HL-60 (cell line): ENCODE measurements at regions not wholly inside any gene's neighbourhood (a gene's known extent, or its start where the extent isn't known, plus 50 kb on each side); places are given as distances from the start of the nearest gene placed in this dataset.

Experiments used
- GABPA ChIP-seq: IDR thresholded peaks from 2 replicates; pipeline ENCODE4 v1.6.1; 2012; ENCODE audit warnings: low read depth
- POLR2AphosphoS5 ChIP-seq: IDR thresholded peaks from 2 replicates; pipeline ENCODE4 v1.6.1; 2012; ENCODE audit warnings: low read depth
- SPI1 ChIP-seq: IDR thresholded peaks from 2 replicates; pipeline ENCODE4 v1.6.1; 2012; ENCODE audit warnings: low read depth, mild to moderate bottlenecking, borderline replicate concordance
- TF ChIP-seq, protein P1 (sequence below): IDR thresholded peaks from one replicate; pipeline ENCODE4 v1.5.1; 2011; ENCODE audit warnings: low read length, control low read depth, inconsistent platforms; ENCODE audit not compliant: insufficient read depth
- TF ChIP-seq, protein P2 (sequence below): IDR thresholded peaks from 2 replicates; pipeline ENCODE4 v1.6.1; 2012; ENCODE audit warnings: low read depth; ENCODE audit not compliant: insufficient replicate concordance

DNA sequence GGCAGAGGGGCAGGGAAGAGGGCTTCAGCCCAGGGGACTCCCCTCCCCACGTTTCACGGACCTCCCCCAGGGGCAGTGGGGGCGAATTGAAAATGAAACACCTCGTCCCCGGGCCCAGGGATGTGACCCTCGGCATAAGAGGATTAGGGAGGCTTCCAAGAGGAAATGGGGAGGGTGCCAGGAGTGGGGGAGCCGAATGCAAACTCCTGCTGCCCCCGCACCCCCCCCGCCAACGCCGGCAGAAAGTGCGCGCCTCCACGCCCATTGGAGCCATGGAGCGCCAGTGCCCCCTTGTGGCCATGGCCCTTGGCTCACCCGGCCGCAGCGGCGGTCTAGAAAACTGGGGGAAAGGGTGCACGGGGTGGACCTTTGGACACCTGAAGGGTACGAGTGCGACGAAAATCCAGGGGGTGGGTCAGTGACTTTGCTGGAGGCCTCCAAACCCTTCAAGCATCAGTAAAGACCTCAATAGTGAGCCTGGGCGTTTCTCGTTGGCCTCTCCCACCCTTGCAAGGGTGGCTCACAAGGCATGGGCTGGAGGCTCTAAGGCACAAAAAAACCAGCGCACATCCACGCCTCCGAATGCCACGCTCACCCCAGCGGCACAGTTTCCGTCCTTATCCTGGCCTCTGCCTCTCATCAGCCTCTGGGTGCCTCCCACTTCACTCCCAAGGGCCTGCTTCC, 120.8 kb upstream of the PJA1 start:
- TF ChIP-seq, protein P1, sequence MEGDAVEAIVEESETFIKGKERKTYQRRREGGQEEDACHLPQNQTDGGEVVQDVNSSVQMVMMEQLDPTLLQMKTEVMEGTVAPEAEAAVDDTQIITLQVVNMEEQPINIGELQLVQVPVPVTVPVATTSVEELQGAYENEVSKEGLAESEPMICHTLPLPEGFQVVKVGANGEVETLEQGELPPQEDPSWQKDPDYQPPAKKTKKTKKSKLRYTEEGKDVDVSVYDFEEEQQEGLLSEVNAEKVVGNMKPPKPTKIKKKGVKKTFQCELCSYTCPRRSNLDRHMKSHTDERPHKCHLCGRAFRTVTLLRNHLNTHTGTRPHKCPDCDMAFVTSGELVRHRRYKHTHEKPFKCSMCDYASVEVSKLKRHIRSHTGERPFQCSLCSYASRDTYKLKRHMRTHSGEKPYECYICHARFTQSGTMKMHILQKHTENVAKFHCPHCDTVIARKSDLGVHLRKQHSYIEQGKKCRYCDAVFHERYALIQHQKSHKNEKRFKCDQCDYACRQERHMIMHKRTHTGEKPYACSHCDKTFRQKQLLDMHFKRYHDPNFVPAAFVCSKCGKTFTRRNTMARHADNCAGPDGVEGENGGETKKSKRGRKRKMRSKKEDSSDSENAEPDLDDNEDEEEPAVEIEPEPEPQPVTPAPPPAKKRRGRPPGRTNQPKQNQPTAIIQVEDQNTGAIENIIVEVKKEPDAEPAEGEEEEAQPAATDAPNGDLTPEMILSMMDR = peak; percentile 24
- TF ChIP-seq, protein P2, sequence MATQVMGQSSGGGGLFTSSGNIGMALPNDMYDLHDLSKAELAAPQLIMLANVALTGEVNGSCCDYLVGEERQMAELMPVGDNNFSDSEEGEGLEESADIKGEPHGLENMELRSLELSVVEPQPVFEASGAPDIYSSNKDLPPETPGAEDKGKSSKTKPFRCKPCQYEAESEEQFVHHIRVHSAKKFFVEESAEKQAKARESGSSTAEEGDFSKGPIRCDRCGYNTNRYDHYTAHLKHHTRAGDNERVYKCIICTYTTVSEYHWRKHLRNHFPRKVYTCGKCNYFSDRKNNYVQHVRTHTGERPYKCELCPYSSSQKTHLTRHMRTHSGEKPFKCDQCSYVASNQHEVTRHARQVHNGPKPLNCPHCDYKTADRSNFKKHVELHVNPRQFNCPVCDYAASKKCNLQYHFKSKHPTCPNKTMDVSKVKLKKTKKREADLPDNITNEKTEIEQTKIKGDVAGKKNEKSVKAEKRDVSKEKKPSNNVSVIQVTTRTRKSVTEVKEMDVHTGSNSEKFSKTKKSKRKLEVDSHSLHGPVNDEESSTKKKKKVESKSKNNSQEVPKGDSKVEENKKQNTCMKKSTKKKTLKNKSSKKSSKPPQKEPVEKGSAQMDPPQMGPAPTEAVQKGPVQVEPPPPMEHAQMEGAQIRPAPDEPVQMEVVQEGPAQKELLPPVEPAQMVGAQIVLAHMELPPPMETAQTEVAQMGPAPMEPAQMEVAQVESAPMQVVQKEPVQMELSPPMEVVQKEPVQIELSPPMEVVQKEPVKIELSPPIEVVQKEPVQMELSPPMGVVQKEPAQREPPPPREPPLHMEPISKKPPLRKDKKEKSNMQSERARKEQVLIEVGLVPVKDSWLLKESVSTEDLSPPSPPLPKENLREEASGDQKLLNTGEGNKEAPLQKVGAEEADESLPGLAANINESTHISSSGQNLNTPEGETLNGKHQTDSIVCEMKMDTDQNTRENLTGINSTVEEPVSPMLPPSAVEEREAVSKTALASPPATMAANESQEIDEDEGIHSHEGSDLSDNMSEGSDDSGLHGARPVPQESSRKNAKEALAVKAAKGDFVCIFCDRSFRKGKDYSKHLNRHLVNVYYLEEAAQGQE = no peak
- TF ChIP-seq GABPA (no peak), POLR2AphosphoS5 (no peak), SPI1 (no peak)
